ENCODE measurements at regions not wholly inside any gene's neighbourhood (a gene's known extent, or its start where the extent isn't known, plus 50 kb on each side); places are given as distances from the start of the nearest gene placed in this dataset.

DNA sequence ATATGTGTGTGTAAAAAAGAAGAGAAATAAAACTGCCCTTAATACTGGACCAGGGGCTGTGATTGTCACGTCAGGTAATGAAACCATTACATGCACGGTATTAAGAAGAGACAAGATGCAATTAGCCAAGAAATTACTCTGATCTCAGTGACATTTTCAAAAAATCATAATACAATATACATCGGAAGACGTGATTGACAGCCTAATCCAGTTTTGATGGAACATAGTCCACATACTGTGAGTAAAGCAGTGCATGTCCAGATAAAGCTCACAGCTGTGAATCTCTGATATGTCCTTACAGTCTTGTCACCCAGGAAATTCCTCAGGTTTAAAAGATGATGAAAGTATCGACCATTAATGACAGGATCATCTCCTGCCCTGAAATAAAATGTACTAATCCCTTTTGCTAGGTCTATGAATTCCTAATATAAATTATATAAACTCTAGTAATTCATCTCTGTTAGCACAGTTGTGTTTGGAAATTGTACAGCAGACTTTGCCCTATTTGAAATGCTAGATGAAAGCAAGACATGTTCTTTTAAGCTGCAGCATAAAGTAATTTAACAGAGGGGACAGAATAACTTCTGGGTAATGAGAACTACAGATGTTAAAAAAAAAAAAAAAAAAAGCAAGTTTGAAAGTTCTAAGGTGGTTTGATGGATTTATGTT lies 119.5 kb upstream of the TMCO5A start:
- H3K4me3 ChIP-seq (ENCODE audit: low read depth, low read length): no peak overlapping the region
- DNase-seq (ENCODE audit: low read depth): no peak
- TF ChIP-seq, protein P1, sequence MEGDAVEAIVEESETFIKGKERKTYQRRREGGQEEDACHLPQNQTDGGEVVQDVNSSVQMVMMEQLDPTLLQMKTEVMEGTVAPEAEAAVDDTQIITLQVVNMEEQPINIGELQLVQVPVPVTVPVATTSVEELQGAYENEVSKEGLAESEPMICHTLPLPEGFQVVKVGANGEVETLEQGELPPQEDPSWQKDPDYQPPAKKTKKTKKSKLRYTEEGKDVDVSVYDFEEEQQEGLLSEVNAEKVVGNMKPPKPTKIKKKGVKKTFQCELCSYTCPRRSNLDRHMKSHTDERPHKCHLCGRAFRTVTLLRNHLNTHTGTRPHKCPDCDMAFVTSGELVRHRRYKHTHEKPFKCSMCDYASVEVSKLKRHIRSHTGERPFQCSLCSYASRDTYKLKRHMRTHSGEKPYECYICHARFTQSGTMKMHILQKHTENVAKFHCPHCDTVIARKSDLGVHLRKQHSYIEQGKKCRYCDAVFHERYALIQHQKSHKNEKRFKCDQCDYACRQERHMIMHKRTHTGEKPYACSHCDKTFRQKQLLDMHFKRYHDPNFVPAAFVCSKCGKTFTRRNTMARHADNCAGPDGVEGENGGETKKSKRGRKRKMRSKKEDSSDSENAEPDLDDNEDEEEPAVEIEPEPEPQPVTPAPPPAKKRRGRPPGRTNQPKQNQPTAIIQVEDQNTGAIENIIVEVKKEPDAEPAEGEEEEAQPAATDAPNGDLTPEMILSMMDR (conservative IDR thresholded peaks at IDR 0.05; ENCODE audit: low read depth, low read length): no peak

DNA sequence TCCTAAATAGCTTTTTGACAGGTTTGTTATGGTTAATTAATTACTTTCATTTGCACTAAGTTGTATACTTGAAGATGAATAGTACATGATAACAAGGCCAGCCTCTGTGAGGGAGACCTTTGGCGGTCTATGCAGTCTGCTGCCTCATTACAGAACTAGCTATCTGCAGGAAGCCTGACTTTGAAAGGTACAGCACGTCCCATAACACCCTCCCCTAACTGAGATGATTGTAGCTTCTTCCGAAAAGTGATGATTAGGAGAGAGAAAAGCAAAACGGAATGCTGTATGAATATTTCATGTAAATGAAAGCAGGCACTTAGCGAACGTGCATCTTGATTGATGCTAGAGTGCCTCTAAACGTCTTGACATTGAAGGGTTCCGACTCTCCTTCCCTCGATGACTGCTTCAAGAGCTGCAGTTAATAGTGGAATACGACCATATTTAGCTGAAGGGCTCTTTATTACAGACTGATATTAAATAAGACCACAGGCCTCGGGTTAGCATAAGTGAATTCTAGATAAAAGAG lies 116.2 kb upstream of the TMCO5A start:
- TF ChIP-seq, protein P1 (conservative IDR thresholded peaks at IDR 0.05; ENCODE audit: low read depth, low read length): no peak
- H3K4me3 ChIP-seq (ENCODE audit: low read depth, low read length): no peak overlapping the region
- DNase-seq (ENCODE audit: low read depth): no peak

DNA sequence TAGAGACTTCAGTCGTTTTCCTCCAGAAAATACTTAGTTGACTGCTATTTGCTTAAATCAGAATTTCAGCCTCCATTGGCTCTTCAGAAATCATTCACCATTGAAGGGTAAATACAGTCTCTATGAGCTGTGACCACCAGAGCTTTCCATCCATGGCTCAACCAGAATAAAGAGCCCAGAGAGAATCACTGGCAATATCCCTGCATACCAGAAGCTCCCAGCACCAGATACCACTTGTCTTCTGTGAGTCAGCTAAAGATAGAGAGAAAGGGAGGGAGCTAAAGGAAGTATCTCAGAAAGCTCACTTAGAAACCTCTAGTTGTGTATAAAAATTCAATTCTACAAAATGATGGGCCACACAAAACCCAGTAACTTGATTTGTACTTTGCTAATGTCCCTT lies 115.2 kb upstream of the TMCO5A start:
- peak; percentile 55 for DNase-seq (ENCODE audit: low read depth)
- TF ChIP-seq, protein P1 (conservative IDR thresholded peaks at IDR 0.05; ENCODE audit: low read depth, low read length): no peak
- no peak overlapping the region for H3K4me3 ChIP-seq (ENCODE audit: low read depth, low read length)

DNA sequence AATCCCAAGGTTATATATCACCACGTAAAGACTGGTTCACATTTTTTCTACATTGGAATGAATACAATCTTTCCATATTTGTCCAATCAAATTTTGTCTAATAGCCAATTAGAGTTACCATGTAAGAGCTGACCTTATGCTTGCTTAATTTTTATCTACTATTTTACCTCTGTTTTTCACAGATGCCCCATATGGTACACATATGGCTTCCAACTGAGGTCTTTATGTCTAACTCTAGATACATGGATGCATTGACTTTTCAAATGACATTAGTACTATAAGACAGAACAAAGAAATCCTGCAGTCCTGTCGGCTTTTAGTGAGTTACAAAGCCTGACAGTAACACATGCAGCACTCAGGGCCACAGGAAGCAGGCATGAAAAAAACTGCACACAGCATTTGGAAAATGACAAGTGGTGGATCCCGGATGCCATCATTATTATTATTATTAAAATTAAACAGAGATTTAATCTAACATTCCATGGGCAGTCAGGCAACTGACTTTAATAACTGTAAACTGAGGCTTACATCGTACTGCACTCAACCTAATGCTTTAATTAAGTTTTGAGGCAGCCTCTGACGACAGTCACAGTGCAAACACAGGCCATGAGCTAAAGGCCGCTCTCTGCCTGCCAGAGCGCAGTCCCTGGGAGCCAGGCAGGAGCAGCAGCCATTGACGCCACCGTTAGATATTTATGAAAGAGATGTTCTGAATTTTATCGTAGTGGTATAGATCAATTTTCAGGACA lies 113.9 kb upstream of the TMCO5A start:
- no peak for DNase-seq (ENCODE audit: low read depth)
- no peak overlapping the region for H3K4me3 ChIP-seq (ENCODE audit: low read depth, low read length)
- TF ChIP-seq, protein P1 (conservative IDR thresholded peaks at IDR 0.05; ENCODE audit: low read depth, low read length): no peak

DNA sequence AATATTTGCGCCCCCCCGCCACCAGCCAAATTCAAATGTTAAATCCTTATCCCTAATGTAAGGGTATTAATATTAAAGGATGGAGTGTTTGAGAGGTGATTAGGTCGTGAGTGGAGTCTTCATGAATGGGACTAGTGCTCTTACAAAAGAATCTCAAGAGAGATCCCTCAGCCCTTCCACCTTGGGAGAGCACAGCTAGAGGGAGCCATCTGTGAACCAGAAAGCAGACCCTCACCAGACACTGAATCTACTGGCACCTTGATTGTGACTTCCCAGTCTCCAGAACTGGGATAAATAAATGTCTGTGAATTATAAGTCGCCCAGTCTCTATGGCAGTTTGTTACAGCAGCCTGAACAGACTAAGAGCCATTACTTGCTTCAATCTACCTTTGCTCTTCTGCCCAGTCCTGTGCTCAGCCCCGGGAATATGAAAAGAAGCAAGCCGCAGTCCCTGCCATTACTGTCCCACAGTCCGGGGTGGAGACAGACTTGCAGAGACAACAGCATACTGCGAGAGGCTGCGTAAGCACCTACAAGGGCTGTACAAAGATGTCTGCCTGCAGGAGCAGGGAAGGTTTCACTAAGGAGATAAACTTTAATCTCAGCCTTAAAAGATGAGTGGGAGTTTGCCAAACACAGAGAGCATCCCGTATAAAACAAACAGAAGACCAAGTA lies 110.7 kb upstream of the TMCO5A start:
- TF ChIP-seq, protein P1 (conservative IDR thresholded peaks at IDR 0.05; ENCODE audit: low read depth, low read length): no peak
- no peak for DNase-seq (ENCODE audit: low read depth)
- no peak overlapping the region for H3K4me3 ChIP-seq (ENCODE audit: low read depth, low read length)

DNA sequence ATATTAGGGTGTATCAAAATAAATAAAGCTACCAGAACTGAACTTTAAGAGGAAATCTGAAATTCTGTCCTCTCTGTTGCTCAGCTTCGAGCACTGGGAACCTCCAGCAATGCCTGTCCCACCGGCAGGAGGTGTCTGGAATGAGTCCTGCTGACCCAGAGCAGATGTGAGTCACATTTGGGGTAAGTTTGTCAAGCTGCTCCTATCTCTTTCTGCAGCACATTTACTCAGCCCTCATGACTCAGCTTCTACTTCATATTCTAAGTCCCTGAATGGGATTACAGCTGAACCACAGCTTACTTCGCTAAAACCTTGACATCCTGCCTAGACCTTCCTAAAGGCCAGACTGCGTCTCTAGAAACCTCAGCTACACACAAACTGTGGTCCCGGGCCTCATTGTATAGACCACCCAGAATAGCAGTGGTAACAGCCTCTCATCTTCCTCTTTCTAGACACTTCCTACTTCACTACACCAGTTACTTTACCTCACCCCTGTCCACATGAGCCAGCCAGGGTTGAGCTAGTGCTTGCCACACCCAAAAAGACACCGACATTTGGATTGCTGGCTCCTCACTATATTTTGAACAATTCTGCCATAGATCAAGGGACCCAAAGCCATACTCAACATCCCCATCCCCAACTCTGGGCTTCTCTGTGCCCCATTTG lies 109.6 kb upstream of the TMCO5A start:
- DNase-seq (ENCODE audit: low read depth): peak; percentile 94
- TF ChIP-seq, protein P1 (conservative IDR thresholded peaks at IDR 0.05; ENCODE audit: low read depth, low read length): peak; percentile 51

More for the DNA sequence above, 109.6 kb upstream of the TMCO5A start:
- no peak overlapping the region for H3K4me3 ChIP-seq (ENCODE audit: low read depth, low read length)

Measured in choroid plexus epithelial cell (primary cell).